ENCODE measurements at regions not wholly inside any gene's neighbourhood (a gene's known extent, or its start where the extent isn't known, plus 50 kb on each side); places are given as distances from the start of the nearest gene placed in this dataset.

DNA sequence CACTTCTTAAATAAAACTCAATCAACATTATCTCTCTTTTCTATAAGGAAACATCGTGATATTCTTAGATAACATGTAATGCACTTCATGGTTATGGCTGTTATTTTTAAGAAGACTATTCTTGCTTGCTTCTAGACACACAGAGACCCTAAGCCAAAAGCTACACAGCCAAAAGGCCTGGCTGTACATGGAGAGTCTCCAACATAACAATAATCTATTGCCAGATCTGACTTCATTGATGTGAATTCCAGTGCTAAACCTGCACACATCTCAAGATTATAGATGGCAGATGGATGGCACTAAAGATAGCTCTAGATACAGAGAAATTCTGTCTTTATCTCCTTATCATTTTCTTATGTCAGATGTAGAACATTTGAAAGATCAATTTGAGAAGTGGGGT lies 811.6 kb upstream of the ZNF608 start:
- Histone ChIP-seq H3K4me3 (replicated peaks in 1 of 3; ENCODE audit: insufficient read depth in 1 of 3, low read depth in 2 of 3, low read length in 3 of 3) (no peak overlapping the region), H3K4me1 (ENCODE audit: insufficient read depth, low read length) (no peaks in the 10 kb centered on the region), H3K27ac (ENCODE audit: extremely low read length, insufficient read depth, low read length) (no peak overlapping the region), H3K9me3 (ENCODE audit: low read length) (no peaks in the 10 kb centered on the region), H3K79me2 (ENCODE audit: insufficient read depth, low read length) (no peaks in the 10 kb centered on the region), H3K27me3 (ENCODE audit: control insufficient read depth in 1 of 2, insufficient read depth in 2 of 2, low read length in 2 of 2) (no peaks in the 10 kb centered on the region), H3K36me3 (replicated peaks in 1 of 2; ENCODE audit: control insufficient read depth in 1 of 2, insufficient read depth in 2 of 2, low read length in 2 of 2) (no peaks in the 10 kb centered on the region), H4K20me1 (ENCODE audit: insufficient read depth, low read length) (no peaks in the 10 kb centered on the region), H3K9ac (ENCODE audit: insufficient read depth, low read depth, low read length) (no peak overlapping the region), H3K4me2 (ENCODE audit: low read depth, low read length) (no peak overlapping the region), H2AFZ (ENCODE audit: low read length) (no peak overlapping the region)
- POLR2A ChIA-PET = no interaction called here
- BruUV-seq (replicated peaks) = no TSS peak
- no peak for FAIRE-seq
- in situ Hi-C loops (cut with HindIII; ENCODE audit: extremely low pct_ligation_motif_present, low pct_unique_long_range_greater_than_20kb) = no loop called here
- ATAC-seq = no peak
- TF ChIP-seq, protein P1, sequence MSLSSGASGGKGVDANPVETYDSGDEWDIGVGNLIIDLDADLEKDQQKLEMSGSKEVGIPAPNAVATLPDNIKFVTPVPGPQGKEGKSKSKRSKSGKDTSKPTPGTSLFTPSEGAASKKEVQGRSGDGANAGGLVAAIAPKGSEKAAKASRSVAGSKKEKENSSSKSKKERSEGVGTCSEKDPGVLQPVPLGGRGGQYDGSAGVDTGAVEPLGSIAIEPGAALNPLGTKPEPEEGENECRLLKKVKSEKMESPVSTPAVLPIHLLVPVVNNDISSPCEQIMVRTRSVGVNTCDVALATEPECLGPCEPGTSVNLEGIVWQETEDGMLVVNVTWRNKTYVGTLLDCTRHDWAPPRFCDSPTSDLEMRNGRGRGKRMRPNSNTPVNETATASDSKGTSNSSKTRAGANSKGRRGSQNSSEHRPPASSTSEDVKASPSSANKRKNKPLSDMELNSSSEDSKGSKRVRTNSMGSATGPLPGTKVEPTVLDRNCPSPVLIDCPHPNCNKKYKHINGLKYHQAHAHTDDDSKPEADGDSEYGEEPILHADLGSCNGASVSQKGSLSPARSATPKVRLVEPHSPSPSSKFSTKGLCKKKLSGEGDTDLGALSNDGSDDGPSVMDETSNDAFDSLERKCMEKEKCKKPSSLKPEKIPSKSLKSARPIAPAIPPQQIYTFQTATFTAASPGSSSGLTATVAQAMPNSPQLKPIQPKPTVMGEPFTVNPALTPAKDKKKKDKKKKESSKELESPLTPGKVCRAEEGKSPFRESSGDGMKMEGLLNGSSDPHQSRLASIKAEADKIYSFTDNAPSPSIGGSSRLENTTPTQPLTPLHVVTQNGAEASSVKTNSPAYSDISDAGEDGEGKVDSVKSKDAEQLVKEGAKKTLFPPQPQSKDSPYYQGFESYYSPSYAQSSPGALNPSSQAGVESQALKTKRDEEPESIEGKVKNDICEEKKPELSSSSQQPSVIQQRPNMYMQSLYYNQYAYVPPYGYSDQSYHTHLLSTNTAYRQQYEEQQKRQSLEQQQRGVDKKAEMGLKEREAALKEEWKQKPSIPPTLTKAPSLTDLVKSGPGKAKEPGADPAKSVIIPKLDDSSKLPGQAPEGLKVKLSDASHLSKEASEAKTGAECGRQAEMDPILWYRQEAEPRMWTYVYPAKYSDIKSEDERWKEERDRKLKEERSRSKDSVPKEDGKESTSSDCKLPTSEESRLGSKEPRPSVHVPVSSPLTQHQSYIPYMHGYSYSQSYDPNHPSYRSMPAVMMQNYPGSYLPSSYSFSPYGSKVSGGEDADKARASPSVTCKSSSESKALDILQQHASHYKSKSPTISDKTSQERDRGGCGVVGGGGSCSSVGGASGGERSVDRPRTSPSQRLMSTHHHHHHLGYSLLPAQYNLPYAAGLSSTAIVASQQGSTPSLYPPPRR (CRISPR knock-in tag; IDR thresholded peaks at IDR 0.05; ENCODE audit: borderline replicate concordance) = no peak
- TF ChIP-seq ZNF451 (CRISPR knock-in tag; IDR thresholded peaks at IDR 0.05) (no peak), HDAC6 (IDR thresholded peaks at IDR 0.05; ENCODE audit: low read depth, low read length) (no peak), ZSCAN12 (CRISPR knock-in tag; IDR thresholded peaks at IDR 0.05) (no peak), ZMAT3 (CRISPR knock-in tag; conservative IDR thresholded peaks at IDR 0.05) (no peak), CEBPG (CRISPR knock-in tag; IDR thresholded peaks at IDR 0.05) (no peak), ZNF569 (CRISPR knock-in tag; IDR thresholded peaks at IDR 0.05; ENCODE audit: borderline replicate concordance) (no peak), CENPX (CRISPR knock-in tag; IDR thresholded peaks at IDR 0.05) (no peak), NFE2L1 (CRISPR knock-in tag; IDR thresholded peaks at IDR 0.05; ENCODE audit: borderline replicate concordance) (no peak)
- CTCF ChIA-PET (ENCODE audit: low intra/inter-chr PET ratio, low total read pairs) = no interaction called here
- WGBS (ENCODE audit: low lambda C conversion rate) = 0% methylated on average over 1 of the region's 1 CpG
- intact Hi-C loops (cut with micrococcal nuclease; ENCODE audit: unreplicated experiment) = no loop called here
- no peak for DNase-seq (ENCODE audit: low spot score)

Measured in HepG2 (cell line).